Suprapubic skin (tissue), 4 donors: ENCODE measurements at regions not wholly inside any gene's neighbourhood (a gene's known extent, or its start where the extent isn't known, plus 50 kb on each side); places are given as distances from the start of the nearest gene placed in this dataset.
"Not testable (repeated sequence)": the region's sequence is repeated elsewhere in the genome, so short reads cannot be mapped to it uniquely, and the experiment has no call there.

Experiments
- DNase-seq, 2 donors: peaks; one replicate each; pipeline ENCODE4 v3.0.0-alpha.2; 2019; ENCODE audit warnings: low spot score in 2 of 2
- H3K27ac ChIP-seq: fragments of 200-600 bp; sonication (generic); one replicate; pipeline ENCODE4 v1.5.1; 2019
- H3K27me3 ChIP-seq: fragments of 200-600 bp; sonication (generic); one replicate; pipeline ENCODE4 v1.5.1; 2019
- H3K36me3 ChIP-seq: fragments of 200-600 bp; sonication (generic); one replicate; pipeline ENCODE4 v1.5.1; 2019
- H3K4me1 ChIP-seq: fragments of 200-600 bp; sonication (generic); one replicate; pipeline ENCODE4 v1.5.1; 2019
- H3K4me3 ChIP-seq: fragments of 200-600 bp; sonication (generic); one replicate; pipeline ENCODE4 v1.5.1; 2019; ENCODE audit warnings: mild to moderate bottlenecking
- H3K9me3 ChIP-seq: fragments of 200-600 bp; sonication (generic); one replicate; pipeline ENCODE4 v1.5.1; 2019
- CTCF ChIP-seq, 2 donors: fragments of 200-600 bp in 1 of 2; fragments of 450-650 bp in 1 of 2; sonication (generic) in 1 of 2; IDR thresholded peaks; one replicate each; pipeline ENCODE4 v1.5.1; 2016 to 2019; ENCODE audit warnings: antibody characterized with exemption in 2 of 2, mild to moderate bottlenecking in 1 of 2, moderate library complexity in 1 of 2
- EP300 ChIP-seq: sonication (generic); formaldehyde crosslinking; IDR thresholded peaks from one replicate; pipeline ENCODE4 v1.6.1; 2017; ENCODE audit warnings: antibody characterized with exemption
- POLR2A ChIP-seq, 2 donors: fragments of 450-650 bp; IDR thresholded peaks; one replicate each; pipeline ENCODE4 v1.6.1; 2017; ENCODE audit warnings: antibody characterized with exemption in 2 of 2, mild to moderate bottlenecking in 2 of 2, moderate library complexity in 2 of 2
- POLR2AphosphoS5 ChIP-seq, 3 donors: sonication (generic); formaldehyde crosslinking; IDR thresholded peaks; one replicate each; pipeline ENCODE4 v1.6.1; 2017; ENCODE audit warnings: antibody characterized with exemption in 3 of 3
- WGBS: methylation state at CpG from one replicate; pipeline ENCODE4 v1.1.5; 2018; 5-methylcytosine and 5-hydroxymethylcytosine counted together

- Histone ChIP-seq H3K27ac (no peak overlapping the region), H3K4me3 (no peak overlapping the region), H3K36me3 (no peaks in the 10 kb centered on the region), H3K27me3 (no peaks in the 10 kb centered on the region), H3K4me1 (no peaks in the 10 kb centered on the region), H3K9me3 (no peaks in the 10 kb centered on the region)
- TF ChIP-seq EP300, result no peak
- no peak for TF ChIP-seq CTCF (IDR thresholded peaks at IDR 0.05)
- no peak for TF ChIP-seq POLR2AphosphoS5 (IDR thresholded peaks at IDR 0.05)
- no peak for DNase-seq
- 56% methylated on average over 4 of the region's 4 CpGs for WGBS
Observed at GRCh38 chr2:118430510-118431164, 342.4 kb downstream of the INSIG2 start.

GRCh38 chr2:118425191-118425590, 336.9 kb downstream of the INSIG2 start:
- 88% methylated on average over 5 of the region's 5 CpGs for WGBS
- no peak overlapping the region for H3K27ac ChIP-seq
- TF ChIP-seq EP300 (no peak), POLR2AphosphoS5 (IDR thresholded peaks at IDR 0.05) (no peak), CTCF (IDR thresholded peaks at IDR 0.05) (no peak), POLR2A (IDR thresholded peaks at IDR 0.05) (no peak)
- H3K9me3 ChIP-seq, result no peaks in the 10 kb centered on the region
- H3K36me3 ChIP-seq, result no peaks in the 10 kb centered on the region
- no peaks in the 10 kb centered on the region for H3K27me3 ChIP-seq
- no peak for DNase-seq
- H3K4me1 ChIP-seq, result no peaks in the 10 kb centered on the region
- H3K4me3 ChIP-seq, result no peak overlapping the region

- no peaks in the 10 kb centered on the region for H3K9me3 ChIP-seq
- no peaks in the 10 kb centered on the region for H3K4me1 ChIP-seq
- no peak for DNase-seq
- WGBS, result 72% methylated on average over 4 of the region's 4 CpGs
- H3K36me3 ChIP-seq, result no peaks in the 10 kb centered on the region
- no peak overlapping the region for H3K27ac ChIP-seq
- TF ChIP-seq EP300 (no peak), CTCF (IDR thresholded peaks at IDR 0.05) (no peak), POLR2AphosphoS5 (IDR thresholded peaks at IDR 0.05) (no peak), POLR2A (IDR thresholded peaks at IDR 0.05) (no peak)
- no peaks in the 10 kb centered on the region for H3K27me3 ChIP-seq
- H3K4me3 ChIP-seq, result no peak overlapping the region
Observed at GRCh38 chr2:118423776-118424175, 335.5 kb downstream of the INSIG2 start.

GRCh38 chr2:118421648-118422047, 333.4 kb downstream of the INSIG2 start:
- H3K27me3 ChIP-seq, result no peaks in the 10 kb centered on the region
- H3K36me3 ChIP-seq, result no peaks in the 10 kb centered on the region
- H3K4me1 ChIP-seq, result no peaks in the 10 kb centered on the region
- no peaks in the 10 kb centered on the region for H3K9me3 ChIP-seq
- DNase-seq, result no peak
- 97% methylated on average over 3 of the region's 3 CpGs for WGBS
- no peak for TF ChIP-seq EP300
- TF ChIP-seq POLR2A (IDR thresholded peaks at IDR 0.05), result no peak
- TF ChIP-seq CTCF (IDR thresholded peaks at IDR 0.05), result no peak
- no peak for TF ChIP-seq POLR2AphosphoS5 (IDR thresholded peaks at IDR 0.05)
- H3K4me3 ChIP-seq, result no peak overlapping the region
- H3K27ac ChIP-seq, result no peak overlapping the region

- no peaks in the 10 kb centered on the region for H3K9me3 ChIP-seq
- H3K36me3 ChIP-seq, result no peaks in the 10 kb centered on the region
- no peaks in the 10 kb centered on the region for H3K27me3 ChIP-seq
- TF ChIP-seq EP300, result no peak
- WGBS, result 66% methylated on average over 3 of the region's 3 CpGs
- H3K27ac ChIP-seq, result no peak overlapping the region
- no peak overlapping the region for H3K4me3 ChIP-seq
- H3K4me1 ChIP-seq, result no peaks in the 10 kb centered on the region
- no peak for DNase-seq
Observed at GRCh38 chr2:118417406-118418120, 329.3 kb downstream of the INSIG2 start.

GRCh38 chr2:118415186-118415585, 326.9 kb downstream of the INSIG2 start:
- not testable (repeated sequence) for H3K4me3 ChIP-seq

More at GRCh38 chr2:118415186-118415585, 326.9 kb downstream of the INSIG2 start:
- not testable (repeated sequence) for H3K4me1 ChIP-seq, H3K36me3 ChIP-seq, DNase-seq, H3K27ac ChIP-seq, H3K27me3 ChIP-seq, H3K9me3 ChIP-seq
- WGBS, result 87% methylated on average over 1 of the region's 1 CpG
